NCI-H146 (cell line): ENCODE measurements at regions not wholly inside any gene's neighbourhood (a gene's known extent, or its start where the extent isn't known, plus 50 kb on each side); places are given as distances from the start of the nearest gene placed in this dataset.
"Not testable (repeated sequence)": the region's sequence is repeated elsewhere in the genome, so short reads cannot be mapped to it uniquely, and the experiment has no call there.

ENCODE experiments used
- DNase-seq: peaks from one replicate; lab custom pipeline; 2025; lab: John Stamatoyannopoulos, UW

DNA sequence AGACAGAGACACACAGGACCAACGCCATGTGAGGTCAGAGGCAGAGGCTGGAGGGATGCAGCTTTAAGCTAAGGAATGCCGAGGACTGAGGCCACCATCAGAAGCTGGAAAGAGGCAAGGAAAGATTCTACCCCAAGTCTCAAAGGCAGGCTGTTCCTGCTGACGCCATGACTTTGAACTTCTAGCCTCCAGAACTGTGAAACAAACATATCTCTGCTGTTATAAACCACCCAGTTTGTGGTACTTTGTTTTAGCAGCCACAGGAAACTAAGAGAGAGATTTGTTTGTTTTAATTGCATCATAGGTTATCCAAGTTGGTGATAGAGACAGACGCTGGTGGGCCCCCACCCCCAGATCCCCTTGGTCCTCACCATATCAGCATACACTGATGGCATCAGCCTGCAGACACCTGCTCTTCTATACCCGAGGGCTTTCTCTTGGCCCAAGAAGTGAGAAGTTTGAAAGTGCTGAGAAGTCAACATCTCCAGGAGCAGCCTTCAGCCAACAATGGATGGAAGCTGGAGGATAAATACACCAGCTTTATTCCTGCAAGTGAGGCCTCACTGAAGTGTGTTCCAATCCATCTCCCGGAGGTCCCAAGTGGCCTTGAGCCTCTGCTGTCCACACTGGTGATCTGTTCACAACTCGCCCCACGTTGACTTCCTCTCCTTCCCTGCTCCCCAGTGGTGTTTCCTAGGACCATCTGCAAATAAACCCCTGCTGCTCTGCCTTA lies 154.7 kb downstream of the BTBD3 start:
- no peak for DNase-seq

DNA sequence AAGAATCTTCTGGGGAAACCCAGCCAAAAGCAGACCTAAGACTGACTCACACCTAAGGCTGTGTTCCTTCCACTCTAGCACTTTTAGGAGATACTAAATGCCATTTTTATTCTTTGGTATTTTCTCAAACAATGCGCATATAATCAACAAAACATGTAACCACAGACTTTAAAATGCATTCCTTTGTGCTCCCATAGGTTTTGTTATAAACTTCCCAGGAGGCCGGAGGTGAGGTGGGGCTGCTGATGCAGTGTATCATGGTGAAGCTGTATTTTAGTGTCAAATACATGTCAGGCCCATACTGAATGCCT lies 155.2 kb downstream of the BTBD3 start:
- DNase-seq = no peak

DNA sequence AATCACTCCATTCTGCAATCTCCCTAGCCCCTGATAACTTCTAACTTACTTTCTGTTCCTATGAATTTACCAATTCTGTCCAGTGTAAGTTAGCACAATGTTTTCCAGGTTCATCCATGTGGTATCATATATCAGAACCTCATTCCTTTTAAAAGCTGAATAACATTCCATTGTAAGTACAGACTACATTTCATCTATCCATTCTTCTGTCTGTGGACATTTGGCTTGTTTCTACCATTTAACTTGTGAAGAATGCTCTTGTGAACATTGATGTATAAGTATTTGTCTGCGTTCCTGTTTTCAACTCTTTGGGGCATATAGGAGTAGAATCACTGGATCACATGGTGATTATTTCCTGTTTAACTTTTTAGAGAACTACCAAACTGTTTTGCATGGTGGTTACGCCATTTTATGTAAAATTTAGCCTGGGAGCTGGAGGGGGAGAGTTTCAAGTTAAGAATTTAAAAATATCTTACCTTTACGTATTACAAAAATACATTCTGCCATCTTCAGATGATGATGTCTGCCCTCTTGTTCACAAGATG lies 156.5 kb downstream of the BTBD3 start:
- DNase-seq = no peak

DNA sequence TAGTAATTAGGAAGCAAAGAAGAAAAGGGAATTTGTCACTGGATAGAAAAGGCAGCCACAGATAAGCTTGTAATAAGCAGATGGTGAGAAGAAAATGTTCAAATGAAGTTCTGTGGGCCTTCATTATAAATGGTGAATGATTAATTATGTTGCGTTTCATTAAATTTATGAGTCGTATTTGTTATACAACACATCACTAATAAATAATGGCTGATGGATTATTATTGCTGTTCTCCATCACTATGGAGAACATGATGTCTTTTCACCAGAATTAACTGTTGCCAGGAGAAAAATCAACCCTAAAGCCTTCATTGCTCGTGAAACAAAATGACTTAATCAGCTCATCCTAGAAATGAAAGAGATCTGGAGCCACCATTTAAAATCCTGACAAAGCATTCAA lies 158.5 kb downstream of the BTBD3 start:
- DNase-seq = no peak

DNA sequence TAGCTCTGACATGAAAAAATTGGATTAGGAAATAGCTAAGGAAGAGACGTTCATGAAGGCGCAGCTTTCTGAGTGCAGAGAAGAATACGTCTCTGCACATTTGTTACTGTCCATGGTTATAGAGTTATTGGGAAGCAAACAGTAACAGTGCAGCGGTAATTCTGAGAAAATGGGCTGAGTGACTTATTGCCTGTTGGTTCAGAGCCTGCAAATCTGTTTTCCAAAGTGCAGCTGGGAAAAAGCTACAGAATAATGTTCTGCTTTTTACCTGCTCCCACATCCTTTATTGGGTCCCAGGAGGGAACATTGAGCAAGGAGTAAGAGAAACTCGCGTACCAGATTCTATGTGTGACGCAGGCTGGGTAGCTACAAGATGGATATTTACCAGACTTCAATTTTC lies 160.2 kb downstream of the BTBD3 start:
- no peak for DNase-seq

DNA sequence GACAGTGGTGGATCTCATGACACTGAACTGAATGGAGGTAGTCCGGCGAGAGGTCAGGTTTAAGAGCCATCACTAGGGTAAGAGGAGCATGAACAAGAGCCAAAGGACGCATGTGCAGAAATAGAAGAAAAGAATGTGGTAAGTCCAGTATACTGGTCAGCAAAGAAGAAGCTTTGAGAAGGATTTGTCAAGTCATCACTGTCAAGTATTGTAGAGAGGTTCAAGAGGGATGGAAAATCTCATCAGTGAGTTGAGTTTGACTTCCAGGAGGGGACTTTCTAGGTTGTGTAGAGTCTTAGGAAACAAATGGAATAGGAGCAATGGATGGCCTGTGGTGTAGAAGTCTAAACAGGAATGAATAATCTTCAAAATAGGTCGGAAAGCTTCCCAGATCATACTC lies 161.8 kb downstream of the BTBD3 start:
- no peak for DNase-seq

DNA sequence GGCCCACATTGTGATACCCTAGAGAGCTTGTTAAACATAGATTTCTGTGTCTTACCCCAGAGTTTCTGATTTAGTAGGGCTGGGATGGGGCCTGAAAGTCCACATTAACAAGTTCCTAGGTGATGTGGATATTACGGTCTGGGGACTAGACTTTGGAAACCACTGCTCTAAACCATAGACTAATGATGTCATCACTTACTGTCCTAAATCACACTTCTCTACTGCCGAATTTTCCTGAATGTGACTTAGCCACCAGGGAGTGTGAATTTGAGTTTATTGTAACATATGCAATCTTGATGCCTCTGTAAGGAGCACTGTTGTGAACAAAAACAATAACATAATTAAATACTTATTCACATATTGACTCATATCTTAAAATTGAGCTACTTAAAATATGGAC lies 165.6 kb downstream of the BTBD3 start:
- DNase-seq = no peak

DNA sequence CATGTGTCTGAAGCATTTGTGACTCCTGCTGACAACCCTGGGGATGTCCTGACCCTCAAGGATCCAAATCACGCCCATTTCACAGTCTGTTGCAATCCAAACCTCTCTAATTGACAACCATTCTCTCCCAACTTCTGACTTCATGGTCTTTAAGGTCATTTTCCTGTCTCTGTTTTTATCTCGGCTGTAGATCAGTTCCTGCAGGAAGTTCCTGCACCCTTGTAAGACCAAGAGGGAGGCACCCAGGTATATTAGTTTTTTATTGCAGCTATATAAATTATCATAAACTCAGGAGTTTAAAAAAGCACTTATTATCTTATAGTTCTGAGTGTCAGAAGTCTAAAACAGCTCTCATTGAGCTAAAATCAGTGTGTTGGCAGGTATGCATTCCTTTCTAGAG lies 166.8 kb downstream of the BTBD3 start:
- no peak for DNase-seq

DNA sequence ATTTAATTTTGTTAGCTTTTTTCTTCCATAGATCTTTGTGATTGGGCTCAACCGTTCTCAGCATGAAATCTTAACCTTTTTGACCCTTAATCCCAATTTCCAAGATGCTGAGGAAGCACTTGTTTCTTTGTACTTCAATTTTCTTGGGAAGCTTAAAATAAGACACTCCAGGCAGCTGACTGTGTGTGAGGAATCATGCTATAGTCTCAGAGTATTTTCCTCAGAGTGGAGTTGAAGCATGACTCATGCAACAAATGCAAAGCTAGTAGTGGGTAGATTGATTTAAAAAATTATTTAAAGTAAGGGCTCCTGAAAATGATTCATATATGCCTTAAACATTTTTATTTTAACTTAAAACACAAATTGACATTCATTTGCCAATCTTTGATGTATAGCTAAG lies 168.7 kb downstream of the BTBD3 start:
- DNase-seq = no peak

DNA sequence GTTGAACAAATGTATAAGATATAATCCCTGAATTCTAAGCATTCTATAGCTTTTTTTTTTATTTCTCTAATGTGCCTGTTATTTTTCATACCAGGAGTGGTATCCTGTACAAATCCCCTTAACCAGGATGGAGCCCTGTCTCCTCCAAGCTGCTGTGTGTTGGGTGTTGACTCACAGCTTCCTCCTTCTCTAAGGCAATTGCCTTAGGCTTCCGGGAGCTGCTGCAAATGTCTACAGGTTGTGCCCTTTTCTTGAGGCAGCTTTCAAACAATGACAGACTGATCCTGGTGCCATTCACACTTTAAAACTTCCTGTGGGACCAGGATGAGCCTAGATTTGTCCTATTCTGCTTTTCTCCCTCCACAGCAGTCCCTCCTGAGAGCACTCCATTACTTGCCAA lies 173.2 kb downstream of the BTBD3 start:
- no peak for DNase-seq

DNA sequence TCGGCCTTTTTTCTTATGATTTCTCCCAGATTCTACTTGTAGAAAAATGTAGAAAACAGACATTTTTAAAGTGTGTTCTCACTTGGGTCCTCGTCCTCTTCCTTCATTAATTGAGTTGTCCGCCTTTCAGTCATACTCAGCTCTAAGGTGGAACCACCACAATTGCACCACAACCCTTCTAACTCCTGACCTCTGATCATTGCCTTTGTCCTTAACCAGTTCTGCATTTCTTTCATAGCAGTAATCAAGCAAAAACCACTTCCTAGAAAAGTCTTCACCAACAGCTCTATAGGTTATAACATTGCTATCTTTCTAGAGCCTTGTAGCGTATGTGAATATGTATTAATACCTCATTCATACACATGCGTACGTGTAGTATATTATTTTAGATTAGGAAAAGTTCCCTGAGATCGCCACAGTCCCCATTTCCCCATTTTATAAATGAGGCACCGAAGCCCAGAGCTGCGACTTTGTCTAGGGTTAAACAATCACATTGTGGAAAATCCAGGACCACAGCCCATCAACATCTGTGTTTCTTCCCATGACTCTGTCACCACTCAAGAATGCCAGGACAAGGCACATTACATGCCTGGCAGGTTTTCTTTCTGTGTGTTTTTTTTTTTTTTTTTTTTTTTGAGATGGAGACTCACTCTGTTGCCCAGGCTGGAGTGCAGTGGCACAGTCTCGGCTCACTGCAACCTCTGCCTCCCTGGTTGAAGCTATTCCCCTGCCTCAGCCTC lies 175.5 kb downstream of the BTBD3 start:
- DNase-seq = no peak

DNA sequence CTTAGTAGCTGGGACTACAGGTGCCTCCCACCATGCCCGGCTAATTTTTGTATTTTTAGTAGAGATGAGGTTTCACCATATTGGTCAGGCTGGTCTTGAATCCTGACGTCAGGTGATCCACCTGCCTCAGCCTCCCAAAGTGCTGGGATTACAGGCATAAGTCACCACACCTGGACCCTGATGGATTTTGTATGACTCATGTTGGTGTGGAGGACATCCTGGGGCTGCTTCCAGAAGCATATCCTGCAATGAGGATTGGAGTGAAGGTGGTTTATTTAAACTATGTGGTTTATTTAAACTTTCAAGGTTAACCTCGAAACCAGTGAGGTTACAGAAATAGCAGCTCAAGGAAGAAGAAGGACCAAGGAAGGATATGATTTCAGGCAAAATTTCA lies 176.1 kb downstream of the BTBD3 start:
- not testable (repeated sequence) for DNase-seq

DNA sequence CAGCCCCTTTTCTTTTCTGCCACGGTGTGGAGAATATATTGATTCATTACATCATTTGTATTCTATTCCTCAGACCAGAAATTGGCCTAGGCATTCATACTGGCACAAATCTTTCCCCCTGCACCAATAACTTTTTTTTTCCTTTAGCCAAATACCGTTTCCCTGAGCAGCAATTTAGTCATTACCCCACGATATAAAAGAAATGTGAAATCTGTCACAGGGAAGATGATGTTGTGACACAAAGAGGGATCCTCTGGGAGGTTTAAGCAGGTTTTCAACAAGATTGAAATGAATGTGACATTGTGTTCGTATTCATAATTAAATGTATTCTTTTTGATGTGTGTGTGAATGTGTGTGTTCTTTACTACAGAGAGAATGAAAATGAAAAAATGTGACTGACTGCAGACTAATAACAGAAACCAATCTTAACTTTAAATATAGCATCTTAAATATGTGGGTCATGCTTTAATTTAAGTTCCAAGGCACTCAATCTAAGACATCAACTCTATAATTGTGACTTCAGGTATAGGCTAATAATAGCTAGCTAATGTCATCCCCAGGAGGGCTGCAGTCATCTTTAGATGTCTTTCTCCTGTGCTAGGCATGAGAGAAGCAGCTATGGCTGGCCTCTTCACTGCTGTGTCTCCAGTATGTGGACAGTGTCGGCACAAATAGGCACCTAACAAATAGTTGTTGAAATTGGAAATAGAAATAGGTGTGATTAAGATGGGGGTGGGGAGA lies 177.7 kb downstream of the BTBD3 start:
- DNase-seq = no peak

DNA sequence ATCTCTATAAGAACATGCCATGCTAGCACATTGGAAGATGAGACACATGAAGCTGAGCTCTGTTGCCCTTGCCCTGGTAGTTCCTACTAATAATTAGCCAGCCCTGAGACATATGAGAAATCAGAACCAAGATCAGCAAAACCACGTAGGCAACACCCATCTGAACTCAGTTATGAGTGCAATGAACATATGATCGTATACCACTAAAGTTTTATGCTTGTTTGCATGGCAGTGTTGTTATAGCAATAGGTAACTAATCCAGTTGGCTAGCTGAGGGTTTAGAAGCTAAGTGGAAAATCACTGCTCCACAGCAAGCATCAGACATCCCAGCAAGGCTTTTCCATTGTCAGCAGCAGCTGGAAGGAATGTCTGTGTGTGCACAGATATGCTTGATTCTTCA lies 180.7 kb downstream of the BTBD3 start:
- DNase-seq = no peak

DNA sequence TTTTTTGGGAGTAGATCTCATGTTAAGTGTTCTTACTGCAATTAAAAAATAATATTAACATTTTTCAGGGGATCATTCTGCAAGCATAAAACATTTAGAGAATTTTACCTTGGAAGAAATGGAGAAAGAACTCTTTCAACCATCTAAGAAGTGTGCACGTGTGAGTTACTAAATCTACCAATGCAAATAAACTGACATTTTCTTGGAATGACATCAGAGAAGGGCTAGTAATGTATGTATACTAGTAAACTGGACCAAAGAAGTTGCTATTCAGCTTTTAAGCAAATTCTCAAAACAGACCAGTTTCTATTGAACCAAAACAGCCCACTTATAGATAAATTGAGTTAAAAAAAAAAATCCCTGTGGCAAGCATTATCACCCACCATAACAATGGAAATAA lies 191.2 kb downstream of the BTBD3 start:
- DNase-seq = no peak

DNA sequence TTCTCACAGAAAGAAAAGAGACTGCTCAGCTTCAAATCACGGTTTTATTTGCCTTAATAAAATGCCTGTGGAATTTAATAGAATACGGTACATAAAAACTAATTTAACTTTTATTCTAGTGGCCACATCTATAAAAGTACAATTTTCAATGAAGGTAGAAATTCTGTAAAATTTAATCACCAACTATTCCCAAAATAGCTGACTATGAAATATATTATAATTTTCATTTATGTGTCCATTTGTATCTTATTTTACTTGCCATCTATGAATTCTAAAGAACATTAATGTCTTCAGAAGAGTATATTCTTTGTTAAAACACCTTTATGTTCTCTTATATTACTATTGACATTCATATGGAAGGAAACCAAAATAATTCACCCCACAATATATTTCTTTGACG lies 192.6 kb downstream of the BTBD3 start:
- DNase-seq = no peak

DNA sequence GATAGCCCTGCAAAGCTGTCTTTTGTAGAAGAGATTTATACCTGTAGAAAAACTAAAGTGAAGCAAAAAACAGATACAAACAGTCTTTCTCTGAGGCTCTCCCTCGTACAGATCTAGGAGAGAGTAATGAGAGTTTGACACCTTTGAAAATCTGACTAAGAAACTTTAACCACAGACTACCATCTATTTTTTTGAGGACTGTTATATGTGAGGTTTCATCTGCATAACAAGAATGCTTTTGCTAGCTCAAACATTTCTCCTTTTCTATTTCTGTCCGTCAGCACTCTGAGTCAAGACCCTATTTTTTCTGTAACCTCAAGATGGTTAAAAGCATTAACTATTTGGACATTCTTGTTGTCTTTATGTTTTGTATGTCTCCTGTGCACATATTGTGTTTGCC lies 193.0 kb downstream of the BTBD3 start:
- DNase-seq = no peak

DNA sequence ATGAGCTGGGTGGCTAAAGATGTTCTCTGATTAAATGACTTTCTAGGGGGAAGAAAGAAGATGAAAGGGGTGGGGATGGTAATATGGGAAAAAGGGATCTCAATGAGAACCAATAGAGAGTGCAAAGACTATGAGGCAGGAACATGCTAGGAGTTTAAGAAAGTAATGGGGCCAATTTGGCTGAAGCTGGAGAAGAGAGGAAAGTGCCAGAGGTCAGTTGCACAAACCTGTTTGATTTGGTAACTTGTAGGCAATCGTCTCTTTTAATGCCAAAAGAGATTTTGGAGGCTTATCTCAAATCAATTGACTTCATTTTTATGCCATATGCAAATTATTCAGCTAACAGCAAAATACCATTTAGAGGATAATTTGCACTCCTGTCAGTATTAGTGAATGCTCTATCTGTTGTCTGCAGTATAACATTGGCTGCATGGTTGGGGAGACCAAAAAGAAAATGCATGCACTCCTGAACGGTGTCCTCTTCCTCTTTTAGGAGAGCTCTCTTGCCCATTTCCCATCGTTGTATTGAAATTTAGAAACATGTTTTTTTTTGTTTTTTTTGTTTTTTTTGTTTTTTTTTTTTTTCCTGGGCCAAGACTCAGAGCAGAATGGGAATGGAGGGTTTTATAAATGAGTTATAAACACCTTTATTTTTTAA lies 193.9 kb downstream of the BTBD3 start:
- no peak for DNase-seq

DNA sequence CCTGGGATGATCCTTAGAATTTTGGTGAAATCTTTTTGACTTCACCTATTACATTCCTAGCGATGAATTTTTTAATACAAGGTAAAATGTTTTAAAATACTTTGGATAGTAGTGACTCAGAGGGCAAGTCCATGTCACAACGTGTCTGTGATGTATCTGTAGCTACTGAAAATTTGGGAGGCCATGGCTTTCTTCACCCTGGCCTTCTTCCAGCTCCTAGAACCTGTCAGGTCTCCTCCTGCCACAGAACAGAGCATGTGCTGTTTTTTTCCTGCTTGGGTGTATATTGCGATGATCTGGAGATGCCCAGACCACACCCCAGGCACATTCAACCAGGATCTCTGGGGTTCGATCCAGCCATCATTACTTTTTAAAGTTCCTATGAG lies 194.4 kb downstream of the BTBD3 start:
- no peak for DNase-seq

DNA sequence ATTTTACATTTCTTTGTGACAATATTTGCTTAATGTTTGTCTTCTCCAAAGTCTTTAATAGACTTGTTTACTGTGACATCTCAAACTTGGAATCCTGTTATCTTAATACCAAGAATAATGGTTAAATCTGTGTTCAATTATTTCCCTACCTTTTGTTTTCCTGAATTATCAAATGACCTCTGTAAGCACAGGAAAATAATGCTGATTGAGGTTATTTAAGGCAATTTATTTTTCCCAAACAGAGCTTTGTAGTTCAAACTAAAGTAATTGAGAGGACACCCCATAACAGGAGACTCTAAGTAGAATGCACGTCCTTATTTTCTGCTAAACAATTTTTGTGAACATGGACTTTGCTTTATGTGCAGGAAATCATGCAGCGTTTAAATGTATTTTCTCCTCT lies 195.0 kb downstream of the BTBD3 start:
- no peak for DNase-seq

DNA sequence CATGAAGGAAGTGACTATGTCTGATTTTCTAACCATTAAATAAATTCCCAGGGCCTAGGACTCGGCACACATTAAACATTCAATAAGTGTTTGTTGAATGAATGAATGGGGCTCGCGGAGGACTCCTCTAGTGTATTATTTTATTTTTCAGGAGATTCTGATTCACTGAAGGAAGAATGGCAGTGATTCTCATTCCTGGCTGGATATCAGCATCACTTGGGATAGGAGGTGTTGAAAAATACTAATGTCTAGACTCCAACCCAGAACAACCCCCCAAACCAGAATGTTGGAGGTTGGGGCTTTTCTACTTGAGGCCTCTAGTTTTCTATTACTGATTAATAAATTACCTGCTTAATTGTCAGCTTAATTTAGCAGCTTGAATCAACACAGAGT lies 195.4 kb downstream of the BTBD3 start:
- no peak for DNase-seq
